HCT116 (cell line): ENCODE measurements at regions not wholly inside any gene's neighbourhood (a gene's known extent, or its start where the extent isn't known, plus 50 kb on each side); places are given as distances from the start of the nearest gene placed in this dataset.

Experiments
- CEBPB ChIP-seq: IDR thresholded peaks from 2 replicates; pipeline ENCODE4 v1.6.1; 2012; ENCODE audit warnings: low read depth
- CTCF ChIP-seq, 3 experiments: fragments of 200-600 bp in 1 of 3; sonication (generic) in 1 of 3; IDR thresholded peaks in 2 of 3; conservative IDR thresholded peaks in 1 of 3; 2 replicates each; pipeline ENCODE4 v1.5.1; 2012 to 2017; ENCODE audit warnings: low read depth in 2 of 3, low read length in 2 of 3, antibody characterized with exemption in 1 of 3, borderline replicate concordance in 1 of 3, control low read depth in 1 of 3, mild to moderate bottlenecking in 1 of 3, mixed read lengths in 1 of 3, mixed run types in 1 of 3, moderate library complexity in 1 of 3; ENCODE audit not compliant: insufficient read depth in 1 of 3
- EZH2phosphoT487 ChIP-seq: fragments of 200-600 bp; IDR thresholded peaks from 2 replicates; pipeline ENCODE4 v1.6.1; 2018; ENCODE audit warnings: antibody characterized with exemption, borderline replicate concordance
- REST ChIP-seq: IDR thresholded peaks from 2 replicates; pipeline ENCODE4 v1.6.1; 2012; ENCODE audit warnings: low read depth
- ZFX ChIP-seq: fragments of 450-650 bp; IDR thresholded peaks from 2 replicates; pipeline ENCODE4 v1.6.1; 2017
- TF ChIP-seq, protein P1 (sequence below): IDR thresholded peaks from 2 replicates; pipeline ENCODE4 v1.6.1; 2011; ENCODE audit warnings: mild to moderate bottlenecking, low read length, moderate library complexity; ENCODE audit not compliant: insufficient replicate concordance; ENCODE audit errors: extremely low read depth

GRCh38 chr5:125357660-125358059 lies 611.2 kb upstream of the ZNF608 start:
- TF ChIP-seq CEBPB, result no peak
- TF ChIP-seq EZH2phosphoT487, result no peak
- no peak for TF ChIP-seq REST
- no peak for TF ChIP-seq CTCF (IDR thresholded peaks at IDR 0.05 in 2 of 3, conservative IDR thresholded peaks at IDR 0.05 in 1 of 3; ENCODE audit: borderline replicate concordance in 1 of 3, insufficient read depth in 1 of 3, low read depth in 2 of 3, low read length in 2 of 3)
- TF ChIP-seq, protein P1, sequence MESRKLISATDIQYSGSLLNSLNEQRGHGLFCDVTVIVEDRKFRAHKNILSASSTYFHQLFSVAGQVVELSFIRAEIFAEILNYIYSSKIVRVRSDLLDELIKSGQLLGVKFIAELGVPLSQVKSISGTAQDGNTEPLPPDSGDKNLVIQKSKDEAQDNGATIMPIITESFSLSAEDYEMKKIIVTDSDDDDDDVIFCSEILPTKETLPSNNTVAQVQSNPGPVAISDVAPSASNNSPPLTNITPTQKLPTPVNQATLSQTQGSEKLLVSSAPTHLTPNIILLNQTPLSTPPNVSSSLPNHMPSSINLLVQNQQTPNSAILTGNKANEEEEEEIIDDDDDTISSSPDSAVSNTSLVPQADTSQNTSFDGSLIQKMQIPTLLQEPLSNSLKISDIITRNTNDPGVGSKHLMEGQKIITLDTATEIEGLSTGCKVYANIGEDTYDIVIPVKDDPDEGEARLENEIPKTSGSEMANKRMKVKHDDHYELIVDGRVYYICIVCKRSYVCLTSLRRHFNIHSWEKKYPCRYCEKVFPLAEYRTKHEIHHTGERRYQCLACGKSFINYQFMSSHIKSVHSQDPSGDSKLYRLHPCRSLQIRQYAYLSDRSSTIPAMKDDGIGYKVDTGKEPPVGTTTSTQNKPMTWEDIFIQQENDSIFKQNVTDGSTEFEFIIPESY, result no peak
- TF ChIP-seq ZFX, result no peak
